GM12872 (cell line): ENCODE measurements at regions not wholly inside any gene's neighbourhood (a gene's known extent, or its start where the extent isn't known, plus 50 kb on each side); places are given as distances from the start of the nearest gene placed in this dataset.

ENCODE experiments used
- TF ChIP-seq, protein P1 (sequence below): IDR thresholded peaks from 3 replicates; pipeline ENCODE4 v1.5.1; 2011; ENCODE audit warnings: low read depth, mild to moderate bottlenecking, low read length, moderate library complexity; ENCODE audit not compliant: insufficient read depth

DNA sequence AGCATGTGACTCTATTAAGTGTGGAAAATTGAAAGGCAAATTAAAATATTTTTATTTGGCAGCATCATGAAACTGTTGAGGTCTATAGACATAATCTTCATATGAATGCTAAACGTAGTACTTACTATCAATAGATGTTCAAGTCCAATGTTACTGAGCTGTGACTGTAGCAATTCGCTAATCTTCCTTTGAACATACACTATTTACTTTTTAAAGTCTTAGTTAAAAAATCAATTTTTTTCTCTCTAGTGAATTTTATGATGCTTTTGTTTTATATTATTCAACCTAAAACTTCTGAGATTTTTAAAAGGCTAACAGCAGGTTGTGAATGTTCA is 85.2 kb upstream of the ELOVL5 start:
- TF ChIP-seq, protein P1, sequence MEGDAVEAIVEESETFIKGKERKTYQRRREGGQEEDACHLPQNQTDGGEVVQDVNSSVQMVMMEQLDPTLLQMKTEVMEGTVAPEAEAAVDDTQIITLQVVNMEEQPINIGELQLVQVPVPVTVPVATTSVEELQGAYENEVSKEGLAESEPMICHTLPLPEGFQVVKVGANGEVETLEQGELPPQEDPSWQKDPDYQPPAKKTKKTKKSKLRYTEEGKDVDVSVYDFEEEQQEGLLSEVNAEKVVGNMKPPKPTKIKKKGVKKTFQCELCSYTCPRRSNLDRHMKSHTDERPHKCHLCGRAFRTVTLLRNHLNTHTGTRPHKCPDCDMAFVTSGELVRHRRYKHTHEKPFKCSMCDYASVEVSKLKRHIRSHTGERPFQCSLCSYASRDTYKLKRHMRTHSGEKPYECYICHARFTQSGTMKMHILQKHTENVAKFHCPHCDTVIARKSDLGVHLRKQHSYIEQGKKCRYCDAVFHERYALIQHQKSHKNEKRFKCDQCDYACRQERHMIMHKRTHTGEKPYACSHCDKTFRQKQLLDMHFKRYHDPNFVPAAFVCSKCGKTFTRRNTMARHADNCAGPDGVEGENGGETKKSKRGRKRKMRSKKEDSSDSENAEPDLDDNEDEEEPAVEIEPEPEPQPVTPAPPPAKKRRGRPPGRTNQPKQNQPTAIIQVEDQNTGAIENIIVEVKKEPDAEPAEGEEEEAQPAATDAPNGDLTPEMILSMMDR: no peak

DNA sequence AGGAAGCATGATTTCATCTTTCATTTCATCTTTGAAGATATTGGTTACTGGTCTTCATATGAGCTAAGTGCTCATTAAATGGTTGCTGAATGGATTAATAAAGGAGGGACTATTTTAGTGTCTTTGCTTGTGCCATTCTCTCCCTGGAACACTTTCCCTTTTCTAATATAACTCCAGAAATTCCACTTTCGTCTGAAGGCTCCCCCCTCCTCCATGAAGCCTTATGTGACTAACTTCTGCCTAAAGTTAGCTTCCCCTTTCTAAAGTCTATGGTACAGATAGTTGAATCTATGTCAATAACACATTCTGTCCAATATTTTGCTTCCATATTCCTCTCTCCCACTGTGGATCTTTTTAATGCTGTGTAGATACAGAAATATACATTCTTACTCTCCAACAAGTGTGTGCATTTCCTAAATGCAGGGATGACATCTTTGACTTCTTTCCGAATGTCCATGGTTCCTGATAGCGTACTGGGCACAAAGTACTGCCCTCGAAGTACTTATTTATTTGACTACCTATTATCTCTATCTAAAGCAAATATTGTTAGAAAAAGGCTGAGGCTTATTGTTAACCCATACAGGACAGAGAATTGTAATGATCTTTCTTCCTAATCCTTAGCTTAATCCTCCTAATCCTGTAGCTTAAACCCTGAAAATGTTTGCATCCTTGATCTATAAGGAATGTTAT is 84.7 kb upstream of the ELOVL5 start:
- TF ChIP-seq, protein P1: no peak

DNA sequence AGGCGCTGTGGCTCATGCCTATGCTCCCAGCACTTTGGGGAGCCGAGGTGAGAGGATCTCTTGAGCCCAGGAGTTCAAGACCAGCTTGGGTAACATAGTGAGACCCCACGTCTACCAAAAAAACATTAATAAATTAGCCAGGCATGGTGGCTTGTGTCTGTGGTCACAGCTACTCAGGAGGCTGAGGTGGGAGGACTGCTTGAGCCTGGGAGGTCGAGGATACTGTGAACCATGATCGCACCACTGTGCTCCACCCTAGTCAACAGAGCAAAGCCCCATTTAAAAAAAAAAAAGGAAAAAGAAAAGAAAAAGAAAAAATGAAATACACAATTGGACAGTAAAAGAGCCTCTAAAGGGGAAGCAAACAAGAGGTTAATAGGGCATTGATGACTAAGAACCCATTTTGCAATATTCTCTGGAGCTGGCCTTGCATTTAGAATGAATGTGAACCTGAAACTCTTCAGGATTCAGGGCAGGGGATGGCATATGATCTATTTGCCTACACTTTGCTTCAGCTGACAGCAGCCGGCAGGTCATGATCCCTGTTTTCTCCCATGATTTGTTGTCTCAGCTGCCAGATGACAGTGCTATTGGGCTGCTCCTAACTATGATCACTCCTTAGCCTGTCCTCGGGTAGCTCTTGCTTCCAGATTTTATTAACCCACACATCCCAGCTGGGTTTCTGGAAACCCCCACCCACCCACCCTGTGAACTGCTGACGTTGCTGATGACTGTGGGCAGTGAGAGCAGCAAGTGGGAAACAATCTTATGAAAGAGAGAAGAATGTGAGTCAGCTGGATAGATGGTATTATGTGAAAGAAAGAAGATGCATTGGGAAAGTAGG is 83.8 kb upstream of the ELOVL5 start:
- TF ChIP-seq, protein P1: no peak

DNA sequence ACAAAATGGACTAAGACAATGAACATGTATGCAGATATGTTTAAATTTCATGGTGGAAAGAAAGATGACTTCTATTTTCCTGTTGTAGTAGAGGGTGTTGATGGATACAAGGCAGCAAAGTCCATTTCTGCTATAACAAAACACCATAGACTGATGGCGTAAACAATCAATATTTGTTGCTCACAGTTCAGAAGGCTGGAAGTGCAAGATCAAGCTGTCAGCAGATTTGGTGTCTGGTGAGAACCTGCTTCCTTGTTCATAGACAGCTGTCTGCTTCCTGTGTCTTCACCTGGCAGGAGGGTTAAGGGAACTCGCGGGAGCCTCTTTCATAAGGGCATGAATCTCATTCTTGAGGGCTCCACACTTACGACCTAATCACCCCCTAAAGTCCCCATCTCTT is 83.0 kb upstream of the ELOVL5 start:
- TF ChIP-seq, protein P1: no peak

DNA sequence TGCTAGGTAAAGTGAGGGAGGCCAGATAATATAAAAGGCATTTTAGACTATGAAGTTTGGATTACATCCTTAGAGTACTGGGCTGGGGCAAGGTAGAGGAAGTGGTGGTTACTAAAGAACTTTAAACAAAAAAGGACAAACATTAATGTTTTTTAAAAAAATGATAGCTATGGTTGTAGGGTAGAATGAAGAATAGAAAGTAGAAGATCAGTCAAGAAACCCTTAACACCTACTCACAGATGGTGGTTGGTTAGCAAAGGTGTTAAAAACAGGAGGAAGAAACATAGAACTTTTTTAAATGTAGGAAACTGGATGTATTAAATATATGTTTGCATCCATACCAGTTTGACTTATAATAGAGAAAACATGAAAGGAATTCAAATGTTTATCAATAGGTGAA is 80.7 kb upstream of the ELOVL5 start:
- TF ChIP-seq, protein P1: no peak

DNA sequence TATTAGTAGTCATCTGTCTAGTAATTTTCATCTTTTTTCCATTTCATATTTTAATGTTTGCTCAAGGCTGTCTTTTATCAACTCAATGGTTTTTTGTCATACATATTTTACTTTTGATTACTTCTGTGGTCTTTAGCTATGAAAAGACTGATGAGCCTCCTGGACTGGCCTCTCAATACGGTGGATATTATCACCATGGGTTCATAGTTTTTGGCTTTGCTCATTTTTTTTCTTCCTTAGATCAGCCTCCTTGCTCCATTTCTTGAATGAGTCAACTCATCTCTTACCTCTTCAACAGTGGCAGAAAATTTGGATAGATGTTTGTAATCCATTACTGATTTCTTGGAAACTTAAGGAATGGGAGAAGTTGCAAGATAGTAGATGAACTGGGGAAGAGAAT is 80.1 kb upstream of the ELOVL5 start:
- TF ChIP-seq, protein P1: no peak

DNA sequence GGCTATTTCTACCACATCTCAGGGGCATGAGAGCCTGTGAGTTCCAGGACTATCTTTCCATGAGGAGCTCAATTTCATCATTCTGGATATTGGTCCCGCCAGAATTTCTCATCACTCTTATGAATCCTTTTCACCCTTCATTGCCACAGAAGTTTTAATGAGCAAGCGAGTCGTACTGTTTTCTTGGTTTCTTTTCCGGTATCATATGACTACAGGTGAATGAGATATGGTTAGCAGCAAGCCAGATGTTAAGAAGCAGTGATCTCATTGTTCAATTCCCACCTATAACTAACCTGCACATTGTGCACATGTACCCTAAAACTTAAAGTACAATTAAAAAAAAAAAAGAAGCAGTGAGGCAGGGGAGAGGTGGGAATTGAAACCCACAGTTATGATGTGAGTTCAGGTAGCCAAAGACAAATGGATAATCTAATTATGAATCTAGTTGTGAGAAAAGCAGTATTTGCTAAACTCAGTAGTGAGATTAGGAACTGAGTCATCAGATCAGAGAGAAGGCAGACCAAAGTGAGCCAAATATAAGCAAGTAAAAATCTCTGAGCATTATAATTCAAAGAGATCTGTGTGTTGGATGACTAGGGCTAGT is 78.0 kb upstream of the ELOVL5 start:
- TF ChIP-seq, protein P1: no peak
